SU-DHL-6 (cell line): ENCODE measurements at regions not wholly inside any gene's neighbourhood (a gene's known extent, or its start where the extent isn't known, plus 50 kb on each side); places are given as distances from the start of the nearest gene placed in this dataset.

Source experiments
- CTCF ChIP-seq: fragments of 200-600 bp; sonication (generic); IDR thresholded peaks from one replicate; pipeline ENCODE4 v1.5.1; 2017; ENCODE audit warnings: antibody characterized with exemption, mild to moderate bottlenecking, low read length, moderate library complexity; ENCODE audit not compliant: insufficient read depth, poor library complexity, severe bottlenecking
- EZH2phosphoT487 ChIP-seq: fragments of 200-600 bp; sonication (generic), shearing (Covaris generic); conservative IDR thresholded peaks from 2 replicates; pipeline ENCODE4 v1.6.1; 2018; ENCODE audit warnings: mild to moderate bottlenecking, antibody characterized with exemption, low read length, moderate library complexity, mixed read lengths

GRCh38 chr14:58920230-58920629 lies 268.2 kb upstream of the DAAM1 start:
- TF ChIP-seq CTCF, result no peak
- no peak for TF ChIP-seq EZH2phosphoT487
